Activated CD4-positive, alpha-beta T cell treated with anti-CD3 and anti-CD28 coated beads, Interleukin-2, amount 50 U/mL, for 48 hours (primary cell): ENCODE measurements at regions not wholly inside any gene's neighbourhood (a gene's known extent, or its start where the extent isn't known, plus 50 kb on each side); places are given as distances from the start of the nearest gene placed in this dataset.

Source experiments
- DNase-seq, 2 experiments: peaks; one replicate each; pipeline ENCODE4 v3.0.0-alpha.2; 2020

DNA sequence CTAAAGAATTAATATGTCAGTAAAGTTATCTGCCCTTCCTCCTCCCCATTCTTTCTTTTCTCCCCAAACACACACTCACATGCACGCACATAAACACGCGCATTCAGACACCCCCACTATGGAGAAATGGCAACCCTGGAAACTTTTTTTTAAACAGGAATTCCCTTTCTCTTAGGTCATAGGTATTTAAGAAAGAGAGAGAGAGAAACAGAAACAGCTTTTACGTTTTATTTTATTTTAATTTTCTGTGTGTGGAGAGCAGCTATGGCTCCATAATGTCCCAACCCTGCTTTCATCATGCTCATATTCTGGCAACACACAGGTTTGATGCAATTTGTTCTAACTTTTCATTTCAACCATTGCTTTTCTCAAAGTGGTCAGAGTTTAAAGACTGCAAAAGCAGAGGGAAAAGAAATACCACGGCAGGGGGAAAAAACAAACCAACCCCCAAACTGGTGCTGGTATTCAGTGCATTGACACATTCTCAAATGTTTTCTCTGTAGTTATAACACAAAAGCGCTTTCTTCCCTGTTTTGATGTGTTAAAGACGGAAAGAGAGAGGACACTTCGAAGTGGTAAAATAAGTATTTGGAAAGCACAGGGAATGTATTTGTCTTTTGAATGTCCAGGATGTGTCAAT lies 126.0 kb upstream of the TMEM161B start:
- DNase-seq: no peak

DNA sequence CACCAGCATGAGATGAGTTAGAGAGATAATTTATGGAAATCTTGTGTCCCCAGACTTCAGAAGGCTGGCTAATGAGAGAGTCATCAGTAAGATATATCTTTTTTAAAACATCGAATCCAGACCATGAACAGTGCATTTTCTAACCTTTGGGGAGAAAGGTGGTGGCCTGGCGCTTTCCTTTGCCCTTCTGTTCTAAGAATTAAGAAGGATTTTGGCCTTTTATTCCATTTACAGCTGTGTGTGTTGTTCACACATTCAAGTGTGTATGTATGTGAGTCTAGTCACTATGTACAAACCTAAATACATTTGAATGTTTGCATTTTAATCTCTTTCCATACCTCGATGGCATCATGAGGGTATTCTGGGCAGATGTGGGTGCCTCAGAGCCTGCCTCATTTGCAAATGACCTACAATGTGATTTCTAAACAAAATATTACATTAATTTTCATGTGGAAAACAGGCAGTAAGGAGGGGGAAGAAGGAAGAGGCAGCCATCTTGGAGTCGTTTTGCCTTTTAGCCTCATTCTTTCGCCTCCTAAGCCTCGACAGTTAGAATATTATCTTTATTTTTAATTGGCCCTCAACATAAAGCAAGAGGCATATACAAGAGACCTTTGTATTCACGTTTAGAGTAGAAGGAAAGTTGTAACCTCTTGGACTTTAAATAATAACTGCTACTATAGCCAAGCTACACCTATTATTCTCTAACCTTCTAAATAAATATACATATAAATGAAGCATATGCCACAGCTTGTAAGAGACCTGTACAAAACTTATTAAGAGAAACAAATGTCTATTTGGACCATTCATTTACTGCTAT lies 125.3 kb upstream of the TMEM161B start:
- DNase-seq: no peak

DNA sequence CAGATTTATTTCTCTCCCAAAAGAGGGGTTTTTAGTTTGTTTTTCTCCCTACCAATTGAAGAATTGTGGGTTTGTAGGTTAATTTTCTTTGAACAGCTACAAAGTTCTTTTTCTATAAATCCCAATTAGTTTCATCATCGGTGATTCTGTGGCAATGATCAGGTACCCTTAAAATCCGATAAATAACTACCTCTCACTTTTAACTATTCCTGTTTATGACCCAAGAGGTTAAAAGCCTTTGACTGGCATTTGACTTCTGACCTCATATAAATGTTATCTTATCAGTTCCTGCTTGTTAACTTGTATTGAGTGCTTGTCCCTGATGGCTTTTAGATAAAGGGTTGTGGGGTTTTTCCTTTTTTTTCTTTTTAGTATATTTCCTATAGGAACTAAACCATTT lies 124.4 kb upstream of the TMEM161B start:
- no peak for DNase-seq

DNA sequence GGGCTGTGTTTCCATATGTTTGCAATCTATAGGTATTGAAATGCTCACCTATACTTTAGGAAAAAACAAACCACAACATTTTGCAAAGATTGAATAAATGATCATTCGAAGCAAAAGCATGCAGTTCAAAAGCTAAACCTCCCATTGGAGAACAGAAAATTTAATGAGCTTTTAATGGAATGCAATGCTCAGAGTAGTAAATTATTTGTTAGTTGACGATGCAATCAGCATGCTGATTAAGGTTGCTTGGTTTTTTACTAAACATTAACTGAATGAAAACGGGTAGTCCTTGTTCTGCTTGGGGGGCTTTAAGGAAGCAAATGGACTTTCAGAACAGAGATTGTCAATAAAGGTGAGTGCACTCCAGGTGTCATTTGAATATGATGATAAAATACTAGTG lies 123.3 kb upstream of the TMEM161B start:
- no peak for DNase-seq

DNA sequence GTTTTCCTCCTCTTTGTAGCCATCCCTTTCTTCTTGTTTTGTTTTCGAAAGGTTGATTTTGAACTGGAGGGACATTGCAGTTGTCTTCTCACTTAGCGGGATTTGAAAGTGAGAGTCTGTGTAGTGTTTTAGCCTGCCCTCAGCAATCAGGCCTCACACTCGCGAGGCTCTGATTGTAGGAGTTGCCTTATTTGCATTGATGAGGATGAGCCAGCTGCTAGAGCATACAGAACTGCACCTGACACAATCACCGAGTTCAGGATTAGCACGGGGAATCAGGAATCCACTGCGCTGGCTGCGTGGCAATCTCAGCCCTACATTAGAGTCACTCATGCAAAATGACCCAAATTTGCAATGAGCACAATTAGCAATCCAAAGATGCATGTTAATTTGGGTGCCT lies 122.5 kb upstream of the TMEM161B start:
- no peak for DNase-seq

DNA sequence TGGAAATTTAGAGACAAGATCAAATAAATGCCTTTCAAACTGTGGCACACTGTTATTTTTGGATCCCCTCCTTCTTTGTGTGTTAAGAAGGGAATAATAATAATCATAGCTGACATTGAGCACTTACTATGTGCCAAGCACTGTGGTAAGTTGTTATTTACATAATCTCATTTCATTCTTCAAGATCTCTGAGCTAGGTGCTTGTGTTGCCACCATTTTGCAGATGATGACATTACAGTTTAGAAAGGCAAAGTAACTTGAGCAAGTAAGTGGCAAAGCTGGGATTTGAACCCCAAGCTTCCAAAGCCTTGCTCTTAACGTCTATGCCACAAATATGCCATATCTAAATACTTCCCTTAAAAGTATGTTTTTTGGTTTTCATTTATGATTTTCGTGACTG lies 121.8 kb upstream of the TMEM161B start:
- no peak for DNase-seq

DNA sequence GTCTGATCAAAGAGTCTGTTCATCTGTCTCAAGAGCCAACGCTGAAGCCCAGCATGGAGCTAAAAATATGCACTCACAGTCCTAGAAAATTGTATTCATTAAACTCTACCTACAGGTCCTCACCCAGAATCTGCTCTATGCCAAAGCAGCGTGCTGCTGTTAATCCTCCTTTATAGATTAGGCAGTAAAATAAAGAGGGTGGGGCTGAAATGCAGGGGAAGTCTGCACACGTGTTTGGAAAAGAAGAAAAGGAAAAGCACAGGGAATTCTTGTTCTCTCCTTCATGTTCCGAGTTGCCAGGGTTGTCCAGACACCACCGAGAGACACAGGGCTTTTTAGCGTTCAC lies 121.4 kb upstream of the TMEM161B start:
- DNase-seq: no peak

DNA sequence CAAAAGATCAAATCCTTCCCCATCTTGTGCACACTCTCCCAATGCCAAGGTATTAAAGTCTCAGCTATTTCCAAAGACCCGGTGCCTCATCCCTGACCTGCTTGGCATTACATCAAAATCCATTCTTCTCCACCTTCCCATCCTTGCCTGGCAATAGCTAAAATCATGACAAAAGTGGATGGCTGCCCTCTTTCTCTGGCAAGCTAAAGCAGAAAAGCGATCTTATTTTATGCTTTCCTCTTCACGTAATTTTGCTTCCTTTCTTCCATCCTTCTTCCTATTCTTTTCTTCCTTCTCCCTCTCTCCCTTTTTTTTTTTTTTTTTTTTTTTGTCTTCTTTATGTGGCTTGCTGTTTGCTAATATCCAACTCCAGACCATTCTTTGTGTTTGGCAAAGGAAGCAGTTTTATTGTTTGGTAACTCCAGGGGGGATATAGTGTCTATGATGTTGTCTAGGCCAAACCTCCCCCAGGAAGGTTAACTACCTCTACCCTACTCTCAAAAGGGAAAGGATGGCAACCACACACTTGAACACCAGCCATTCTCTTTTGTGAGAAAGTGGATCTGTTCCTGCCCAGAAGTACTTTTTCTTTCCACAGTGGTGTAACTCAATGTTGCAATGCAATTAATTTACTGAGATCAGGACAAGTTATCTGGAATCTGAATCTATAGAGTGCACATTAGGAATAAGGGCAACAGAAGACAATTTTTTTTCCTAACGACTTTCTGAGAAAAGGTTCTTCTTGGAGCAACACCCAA lies 120.9 kb upstream of the TMEM161B start:
- no peak for DNase-seq

DNA sequence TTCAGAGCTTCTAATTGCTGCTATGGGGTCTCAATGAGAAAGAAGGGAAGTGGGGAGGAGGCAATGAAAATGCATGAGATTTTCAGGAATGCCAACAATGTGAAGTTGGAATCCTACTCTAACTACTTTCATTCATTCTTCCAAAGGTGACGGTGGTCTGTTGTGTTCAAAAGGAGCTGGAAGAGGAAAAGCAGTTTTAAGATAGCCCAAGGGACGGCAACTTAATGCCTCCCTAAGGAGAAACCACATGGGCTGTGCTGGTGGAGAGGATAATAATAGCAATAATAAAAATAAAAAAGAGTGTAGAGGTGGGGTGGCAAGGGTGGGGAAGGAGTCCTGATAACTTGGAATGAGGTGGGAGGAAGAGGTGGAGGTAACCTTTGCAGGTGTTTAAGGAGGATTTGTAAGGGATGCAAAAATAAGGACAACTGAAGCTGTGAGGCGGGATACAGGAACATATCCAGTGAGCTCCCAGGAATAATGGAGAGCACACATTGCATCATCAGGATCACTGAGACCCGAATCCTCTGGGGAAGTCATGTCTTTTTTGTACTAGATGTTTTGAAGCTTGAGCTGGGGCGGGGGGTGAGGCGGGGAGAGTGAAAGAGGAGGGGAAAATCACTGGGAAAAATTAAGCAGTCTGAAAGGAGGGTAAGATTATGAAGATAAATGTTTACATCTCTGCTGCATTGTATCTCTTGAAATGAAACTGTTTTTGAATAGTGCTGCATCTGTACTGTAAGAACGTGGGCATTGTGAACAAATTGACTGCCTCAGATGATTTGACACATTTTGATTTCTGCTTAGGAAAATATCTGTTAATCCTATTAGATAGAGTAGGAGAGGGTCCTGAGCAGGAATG lies 120.1 kb upstream of the TMEM161B start:
- no peak for DNase-seq

DNA sequence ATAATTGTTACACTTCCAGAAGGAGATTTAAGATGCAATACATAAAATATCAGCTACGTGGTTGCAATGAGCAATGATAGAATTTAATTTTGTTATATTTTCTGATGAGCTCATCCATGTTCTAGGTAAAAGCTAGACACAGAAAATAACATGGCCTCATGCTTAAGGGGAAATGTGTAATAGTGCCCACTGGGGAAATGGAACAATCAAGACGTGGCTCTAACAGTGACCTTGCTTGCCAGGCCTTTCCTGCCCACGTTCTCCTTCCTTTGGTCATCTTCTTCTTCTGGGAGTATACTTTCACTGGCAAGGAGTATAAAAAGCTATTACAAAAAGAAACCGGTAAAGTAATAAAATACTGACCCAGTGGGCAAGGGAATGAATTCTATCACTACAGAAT lies 116.2 kb upstream of the TMEM161B start:
- DNase-seq: no peak

DNA sequence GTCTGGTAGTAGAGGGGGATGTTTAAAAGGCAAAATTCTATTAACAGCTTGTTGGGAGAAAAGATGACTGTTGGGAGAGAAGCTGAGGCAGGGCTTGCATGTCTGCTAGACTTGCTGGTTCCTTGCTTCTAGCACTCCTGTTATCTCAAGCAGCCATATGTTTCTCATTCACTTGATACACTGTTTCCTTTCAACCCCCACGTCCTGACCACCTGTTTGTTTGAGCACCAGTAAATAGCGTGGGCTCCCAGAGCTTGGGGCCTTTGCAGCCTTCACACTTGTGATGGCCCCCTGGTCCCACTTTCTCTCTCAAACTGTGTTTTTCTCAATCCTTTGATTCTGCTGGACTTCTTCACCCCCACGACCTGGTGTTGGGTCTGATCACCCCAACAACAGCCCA lies 111.7 kb upstream of the TMEM161B start:
- DNase-seq: no peak

DNA sequence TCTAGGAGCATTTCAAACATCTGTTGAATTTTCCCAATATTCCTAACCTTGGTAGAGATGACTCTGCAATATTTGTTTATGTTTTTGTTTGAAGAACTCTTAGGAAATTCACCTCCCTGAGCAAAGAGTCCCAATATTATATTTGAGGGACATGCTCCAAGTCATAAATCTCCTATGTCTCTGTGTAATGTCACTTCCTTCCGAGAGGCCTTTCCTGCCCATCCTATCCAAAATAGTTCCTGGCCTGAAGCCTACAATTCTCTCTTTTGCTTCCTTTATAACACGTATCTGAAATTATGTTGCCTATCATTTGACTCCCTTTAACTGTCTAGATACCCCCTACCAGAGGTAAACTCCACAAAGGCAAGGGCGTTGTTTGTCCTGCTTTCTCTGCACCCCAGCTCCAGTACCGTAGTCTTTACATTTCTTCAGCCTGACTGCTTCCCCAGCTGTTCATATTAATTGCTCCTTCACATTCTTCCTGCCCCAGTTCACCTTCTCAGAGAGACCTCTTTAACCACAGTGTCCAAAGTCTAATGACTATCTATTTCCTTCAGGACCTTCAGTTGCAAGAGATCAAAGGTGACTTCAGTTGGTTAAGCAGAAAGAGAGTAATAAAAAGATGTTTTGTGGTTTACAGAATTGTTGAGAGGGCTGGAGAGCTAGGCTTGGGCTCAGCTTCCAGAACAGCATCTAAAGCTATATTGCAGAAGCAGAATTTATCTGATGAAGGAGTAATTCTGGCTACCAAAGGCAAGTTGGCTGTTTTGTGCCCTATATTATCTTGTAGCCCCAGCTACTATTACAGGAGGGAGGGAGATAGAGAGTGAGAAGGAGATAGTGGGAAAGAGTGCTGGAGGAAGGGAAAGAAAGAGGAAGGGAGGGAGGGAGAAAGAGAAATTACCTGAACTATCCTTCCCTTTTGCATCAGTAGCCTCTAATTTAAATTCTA lies 109.3 kb upstream of the TMEM161B start:
- no peak for DNase-seq

DNA sequence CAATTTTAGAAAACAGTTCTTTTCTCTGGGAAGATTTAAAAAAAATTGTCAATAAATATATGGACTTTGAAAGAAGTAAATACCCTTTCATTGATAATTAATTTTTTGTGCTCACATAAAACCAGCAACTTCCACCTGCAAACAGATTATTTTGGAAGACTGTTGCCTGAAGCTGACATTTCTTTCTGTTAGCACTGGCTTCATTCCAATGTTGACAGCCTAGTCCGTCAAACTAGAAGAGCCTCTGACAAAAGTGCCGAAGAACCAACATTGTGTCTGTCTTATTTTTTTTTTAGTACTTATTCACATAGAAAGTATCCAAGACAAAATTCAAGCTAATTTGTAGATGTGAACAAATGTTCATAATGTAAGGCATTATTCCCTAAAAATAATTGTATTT lies 108.6 kb upstream of the TMEM161B start:
- DNase-seq: no peak

DNA sequence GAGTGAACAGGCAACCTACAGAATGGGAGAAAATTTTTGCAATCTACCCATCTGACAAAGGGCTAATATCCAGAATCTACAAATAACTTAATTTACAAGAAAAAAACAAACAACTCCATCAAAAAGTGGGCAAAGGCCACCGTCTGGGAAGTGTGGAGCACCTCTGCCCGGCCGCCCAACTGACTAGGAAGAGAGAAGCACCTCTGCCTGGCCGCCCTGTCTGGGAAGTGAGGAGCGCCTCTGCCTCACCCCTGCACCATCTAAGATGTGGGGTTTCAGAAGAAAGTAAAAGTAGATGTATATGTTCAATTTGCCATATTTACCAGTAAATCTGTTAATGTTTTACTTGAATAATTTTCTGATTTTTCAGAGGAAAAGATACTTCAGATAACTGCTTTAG lies 108.1 kb upstream of the TMEM161B start:
- DNase-seq: no peak

DNA sequence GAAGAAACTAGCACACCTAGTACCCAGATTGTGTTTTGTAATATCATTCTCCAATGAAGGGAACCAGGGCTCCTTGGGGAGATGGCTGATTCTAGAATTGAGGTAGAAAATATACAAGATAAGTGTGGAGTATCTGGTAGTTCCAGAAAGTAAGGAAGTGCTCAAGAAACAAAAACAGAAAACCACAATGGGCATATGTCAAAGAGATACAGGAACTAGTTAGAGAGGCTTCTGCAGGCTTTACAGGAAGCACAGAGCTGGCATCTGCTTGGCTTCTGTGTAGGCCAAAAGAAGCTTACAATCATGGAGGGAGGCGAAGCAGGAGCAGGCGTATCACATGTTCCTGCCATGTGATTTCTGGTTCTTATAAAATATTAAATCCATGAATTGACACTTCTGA lies 105.7 kb upstream of the TMEM161B start:
- no peak for DNase-seq

DNA sequence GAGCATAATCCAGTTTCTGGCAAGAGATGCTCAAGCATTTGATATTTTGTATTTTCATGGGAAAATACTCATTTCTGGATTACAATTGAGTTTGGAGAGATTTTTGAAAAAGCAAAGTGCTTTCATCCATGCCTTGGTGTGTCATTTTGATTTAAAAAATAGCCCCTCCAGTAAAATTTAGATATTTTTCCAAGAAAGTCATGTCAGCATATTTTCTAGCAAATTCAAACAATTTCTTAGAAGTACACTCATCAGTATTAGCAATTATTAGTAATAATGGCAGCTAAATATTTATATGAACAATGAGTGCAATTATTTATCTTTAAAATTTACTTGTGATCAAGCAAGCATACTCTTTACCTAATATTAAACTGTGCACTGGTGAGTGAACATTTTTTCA lies 102.2 kb upstream of the TMEM161B start:
- DNase-seq: no peak

DNA sequence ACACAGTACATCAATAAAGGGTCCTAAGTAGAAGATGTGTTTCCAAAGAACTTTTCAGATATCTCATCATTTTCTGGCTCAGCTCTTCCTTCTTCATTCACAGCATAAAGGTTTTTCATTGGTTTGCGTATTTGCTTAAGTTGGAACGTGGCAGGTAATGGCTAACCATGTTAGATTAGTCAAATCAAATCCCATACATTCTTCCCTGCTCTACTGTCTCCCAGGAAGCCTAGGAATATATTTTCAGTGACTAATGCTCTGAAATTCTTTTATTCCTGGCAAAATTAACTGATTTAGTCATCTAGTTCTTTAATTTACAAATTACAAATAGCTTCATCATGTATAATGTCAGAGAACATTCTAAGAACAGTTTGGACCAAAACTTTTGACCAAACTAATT lies 99.6 kb upstream of the TMEM161B start:
- DNase-seq: no peak

DNA sequence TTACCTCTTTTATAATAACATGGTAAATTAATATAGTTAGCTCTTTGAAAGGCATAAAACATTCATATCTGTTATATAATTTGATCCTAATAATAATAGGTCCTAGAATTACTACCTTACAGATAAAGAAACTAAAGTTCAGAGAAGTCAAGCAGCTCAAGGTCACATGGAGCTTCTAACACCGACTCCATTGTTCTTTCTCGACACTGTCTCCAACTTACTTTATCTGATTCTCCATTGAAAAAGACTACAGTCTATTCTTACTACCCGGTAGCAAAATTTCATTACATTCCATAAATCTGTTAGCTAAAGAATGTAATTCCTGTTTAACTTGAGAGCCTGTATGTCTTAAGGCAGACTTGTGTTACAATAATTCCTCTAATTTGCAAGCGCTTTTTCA lies 96.3 kb upstream of the TMEM161B start:
- DNase-seq: no peak

DNA sequence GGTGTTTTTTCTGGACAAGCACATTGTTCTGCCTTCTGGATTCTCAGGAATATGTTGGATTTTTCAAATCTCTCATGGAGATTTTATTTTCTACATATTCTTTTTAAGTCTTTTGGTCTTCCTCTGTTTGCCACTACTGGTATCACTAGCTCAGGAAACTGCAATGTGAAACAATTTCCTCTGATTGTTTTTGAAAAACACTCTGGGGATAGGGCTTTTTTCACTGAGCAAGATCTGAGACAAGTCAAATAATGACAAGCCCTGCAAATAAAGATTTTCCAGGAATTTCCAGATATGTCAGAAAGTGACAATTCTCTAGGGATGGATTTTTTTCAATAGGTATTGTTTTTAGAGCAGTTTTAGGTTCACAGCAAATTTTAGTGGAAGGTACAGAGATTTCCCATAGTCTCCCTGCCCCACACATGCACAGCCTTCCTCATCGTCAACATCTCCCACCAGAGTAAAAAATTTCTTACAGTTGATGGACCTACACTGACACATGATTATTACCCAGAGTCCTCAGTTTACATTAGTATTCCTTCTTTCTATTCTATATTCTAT lies 86.9 kb upstream of the TMEM161B start:
- DNase-seq: no peak

DNA sequence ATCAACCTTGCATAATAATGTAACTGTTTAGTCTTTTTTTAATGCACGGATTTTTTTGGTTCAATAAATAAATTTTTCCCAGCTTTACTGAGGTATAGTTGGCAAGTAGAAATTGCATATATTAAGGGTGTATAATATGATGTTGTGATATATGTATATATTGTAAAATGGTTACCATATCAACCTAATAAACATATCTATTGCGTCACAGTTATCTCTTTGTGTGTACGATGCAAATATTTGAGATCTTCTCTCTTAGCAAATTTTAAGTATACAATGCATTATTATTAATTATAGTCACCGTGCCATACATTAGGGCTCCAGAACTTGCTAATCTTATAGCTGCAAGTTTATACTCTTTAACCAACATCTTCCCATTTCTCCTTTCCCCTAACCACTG lies 57.2 kb upstream of the TMEM161B start:
- DNase-seq: no peak

DNA sequence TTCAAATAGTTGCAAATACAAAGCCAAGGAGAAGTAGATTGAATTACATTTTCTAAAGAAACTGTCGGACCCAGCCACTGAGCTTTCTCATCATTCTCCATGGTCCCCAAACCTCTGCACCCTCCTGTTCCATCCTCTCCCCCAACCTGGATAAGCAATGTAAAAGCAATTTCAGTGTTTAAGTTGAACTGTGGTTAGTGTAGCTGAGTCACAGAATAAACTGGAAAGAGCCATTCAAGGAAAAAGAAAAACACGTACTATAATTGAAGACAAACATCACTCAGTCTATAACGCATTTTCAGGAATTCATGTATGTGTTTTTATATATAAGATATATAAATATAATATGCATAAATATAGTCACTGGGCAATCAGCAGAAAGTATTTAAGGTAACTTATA lies 54.1 kb upstream of the TMEM161B start:
- no peak for DNase-seq
